ENCODE measurements at regions not wholly inside any gene's neighbourhood (a gene's known extent, or its start where the extent isn't known, plus 50 kb on each side); places are given as distances from the start of the nearest gene placed in this dataset.

GRCh38 chr9:99425124-99425523 lies 203.0 kb downstream of the SEC61B start:
- TF ChIP-seq POLR2A (IDR thresholded peaks at IDR 0.05; ENCODE audit: low read depth, low read length) (no peak), POLR2AphosphoS5 (IDR thresholded peaks at IDR 0.05; ENCODE audit: low read depth, low read length) (no peak)
